Naive thymus-derived CD4-positive, alpha-beta T cell (primary cell): ENCODE measurements at regions not wholly inside any gene's neighbourhood (a gene's known extent, or its start where the extent isn't known, plus 50 kb on each side); places are given as distances from the start of the nearest gene placed in this dataset.
"Not testable (repeated sequence)": the region's sequence is repeated elsewhere in the genome, so short reads cannot be mapped to it uniquely, and the experiment has no call there.

ENCODE experiments used
- ATAC-seq: fragments of 150-1000 bp; cut with Tn5 transposase; 2 replicates; pipeline ENCODE4 v1.10.0; 2021; ENCODE audit warnings: mild to moderate bottlenecking, moderate library complexity
- CTCF ChIA-PET: fragments of 350-600 bp; sonication (Branson Sonifier 250); formaldehyde crosslinking; loops from one replicate; lab custom pipeline; 2021; ENCODE audit warnings: antibody characterized with exemption; lab: Charles Lee
- POLR2A ChIA-PET: fragments of 350-600 bp; sonication (Branson Sonifier 250); formaldehyde crosslinking; loops from one replicate; lab custom pipeline; 2021; ENCODE audit warnings: antibody characterized with exemption, inconsistent platforms; lab: Charles Lee
- DNase-seq, 9 donors: peaks; one replicate each; pipeline versions ENCODE4 v3.0.0 to v3.0.0-alpha.2; 2020 to 2022; ENCODE audit warnings: mixed read lengths in 1 of 9
- H3K27ac ChIP-seq: one replicate; pipeline ENCODE4 v1.7.0; 2013; ENCODE audit warnings: mild to moderate bottlenecking, low read depth, low read length, moderate library complexity
- H3K27me3 ChIP-seq, 2 donors: one replicate each; pipeline ENCODE4 v1.7.0; 2013; ENCODE audit warnings: low read length in 2 of 2, mild to moderate bottlenecking in 2 of 2, moderate library complexity in 2 of 2; ENCODE audit not compliant: control insufficient read depth in 2 of 2, insufficient read depth in 2 of 2
- H3K36me3 ChIP-seq, 3 experiments: 1 replicate in 2 of 3; 2 replicates in 1 of 3; pipeline ENCODE4 v1.7.0; 2013; ENCODE audit warnings: low read length in 3 of 3, mild to moderate bottlenecking in 3 of 3, moderate library complexity in 1 of 3; ENCODE audit not compliant: insufficient read depth in 3 of 3, control insufficient read depth in 2 of 3
- H3K4me1 ChIP-seq, 2 donors: one replicate each; pipeline ENCODE4 v1.7.0; 2013; ENCODE audit warnings: low read length in 2 of 2, mild to moderate bottlenecking in 2 of 2, moderate library complexity in 1 of 2; ENCODE audit not compliant: control insufficient read depth in 2 of 2, insufficient read depth in 2 of 2
- H3K4me3 ChIP-seq: 2 replicates; pipeline ENCODE4 v1.7.0; 2013; ENCODE audit warnings: mild to moderate bottlenecking, low read length
- H3K9me3 ChIP-seq, 3 experiments: 1 replicate in 2 of 3; 2 replicates in 1 of 3; pipeline ENCODE4 v1.7.0; 2013; ENCODE audit warnings: low read length in 3 of 3; ENCODE audit not compliant: control insufficient read depth in 2 of 3
- H3K27ac Mint-ChIP-seq, 9 donors: one replicate each; pipeline ENCODE4 v1.8.0; 2020 to 2022; ENCODE audit warnings: mixed read lengths in 9 of 9, mild to moderate bottlenecking in 8 of 9, moderate library complexity in 5 of 9, inconsistent platforms in 2 of 9
- H3K27me3 Mint-ChIP-seq, 5 donors: one replicate each; pipeline ENCODE4 v1.8.0; 2021 to 2022; ENCODE audit warnings: mixed read lengths in 5 of 5, mild to moderate bottlenecking in 1 of 5
- H3K36me3 Mint-ChIP-seq, 5 donors: one replicate each; pipeline ENCODE4 v1.8.0; 2020 to 2022; ENCODE audit warnings: mixed read lengths in 5 of 5, mild to moderate bottlenecking in 3 of 5, inconsistent platforms in 1 of 5
- H3K4me1 Mint-ChIP-seq, 7 donors: one replicate each; pipeline ENCODE4 v1.8.0; 2020 to 2022; ENCODE audit warnings: mixed read lengths in 7 of 7, mild to moderate bottlenecking in 3 of 7, inconsistent platforms in 1 of 7
- H3K4me3 Mint-ChIP-seq, 10 donors: one replicate each; pipeline ENCODE4 v1.8.0; 2020 to 2022; ENCODE audit warnings: mild to moderate bottlenecking in 10 of 10, mixed read lengths in 10 of 10, moderate library complexity in 6 of 10, inconsistent platforms in 2 of 10
- H3K9me3 Mint-ChIP-seq, 11 donors: one replicate each; pipeline ENCODE4 v1.8.0; 2020 to 2022; ENCODE audit warnings: mixed read lengths in 11 of 11, mild to moderate bottlenecking in 4 of 11, inconsistent platforms in 1 of 11, moderate library complexity in 1 of 11
- intact Hi-C, 2 donors: fragments of 100-400 bp; cut with micrococcal nuclease; formaldehyde crosslinking; loops; one replicate each; pipeline ENCODE4 v1.15.1; 2023

DNA sequence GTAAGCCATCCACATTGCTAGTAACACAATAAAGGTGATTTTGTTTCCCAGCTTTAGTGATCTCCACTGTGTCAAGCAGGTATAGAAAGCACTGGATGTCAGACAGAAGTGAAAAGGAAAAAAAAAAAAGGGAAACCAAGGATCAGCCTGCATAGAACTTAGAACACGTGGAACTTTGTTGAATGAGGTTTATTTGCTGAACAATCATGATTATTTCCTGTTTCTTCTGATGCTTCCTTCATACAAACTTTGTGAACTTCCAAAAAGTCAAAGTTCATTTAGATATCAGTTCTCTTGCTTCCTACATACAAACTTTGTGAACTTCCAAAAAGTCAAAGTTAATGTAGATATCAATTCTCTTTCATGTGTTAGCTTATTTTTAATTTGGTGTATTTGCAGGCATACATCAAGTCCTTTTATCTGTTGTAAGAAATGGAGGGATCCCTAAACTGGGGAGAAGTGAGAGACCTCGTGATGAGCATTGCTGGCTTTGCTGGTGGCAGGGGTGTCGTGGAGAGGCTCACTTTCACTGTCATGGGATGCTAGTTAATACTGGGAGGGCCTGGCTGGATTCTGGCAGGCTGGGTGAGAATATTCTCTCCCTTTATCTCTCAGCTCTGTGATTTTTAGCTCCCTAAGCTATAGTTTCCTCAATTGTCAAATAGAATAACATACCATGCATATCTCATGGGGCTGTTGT, 298.4 kb downstream of the INHBA start:
- peaks cover 0 to 14% (median 3%) of the 10 kb centered on the region in 11 donors for H3K9me3 Mint-ChIP-seq
- no peaks in the 10 kb centered on the region for H3K36me3 ChIP-seq
- H3K36me3 Mint-ChIP-seq, result no peaks in the 10 kb centered on the region
- H3K4me1 Mint-ChIP-seq, result no peaks in the 10 kb centered on the region
- no peaks in the 10 kb centered on the region for H3K4me1 ChIP-seq
- H3K27me3 Mint-ChIP-seq, result peaks cover 0 to 5% (median 0%) of the 10 kb centered on the region in 5 donors
- POLR2A ChIA-PET, result no interaction called here
- H3K9me3 ChIP-seq, result no peaks in the 10 kb centered on the region
- no peaks in the 10 kb centered on the region for H3K27me3 ChIP-seq
- no peak overlapping the region for H3K27ac ChIP-seq
- no peak overlapping the region for H3K27ac Mint-ChIP-seq
- intact Hi-C loops, result no loop called here
- DNase-seq (no peak), ATAC-seq (no peak)
- H3K4me3 Mint-ChIP-seq, result no peak overlapping the region
- CTCF ChIA-PET, result no interaction called here
- H3K4me3 ChIP-seq, result no peak overlapping the region

DNA sequence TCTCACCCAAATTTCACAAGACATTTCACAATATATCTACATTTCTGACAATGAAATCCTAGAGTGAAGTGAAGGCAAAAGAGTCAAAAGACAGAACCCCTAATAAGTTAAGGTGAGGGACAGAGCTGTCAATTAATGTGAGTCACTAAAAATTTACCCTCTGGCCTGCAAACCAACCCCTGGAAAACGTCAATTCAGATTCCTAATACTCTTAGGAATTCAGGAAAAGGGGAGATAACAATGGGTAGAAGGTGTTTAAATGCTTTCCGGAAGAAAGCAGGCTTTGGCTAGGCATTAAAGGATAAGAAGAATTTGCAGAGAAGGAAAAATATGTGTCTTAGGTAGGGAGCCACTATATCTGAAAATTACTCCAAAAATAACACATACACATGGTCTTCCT, 299.6 kb downstream of the INHBA start:
- Histone ChIP-seq H3K9me3 (no peaks in the 10 kb centered on the region), H3K27me3 (no peaks in the 10 kb centered on the region), H3K27ac (no peak overlapping the region), H3K4me3 (no peak overlapping the region), H3K36me3 (no peaks in the 10 kb centered on the region), H3K4me1 (no peaks in the 10 kb centered on the region)
- DNase-seq (no peak), ATAC-seq (no peak)
- Mint-ChIP-seq H3K9me3 (peaks cover 0 to 16% (median 4%) of the 10 kb centered on the region in 11 donors), H3K4me3 (no peak overlapping the region), H3K4me1 (no peaks in the 10 kb centered on the region), H3K27me3 (peaks cover 0 to 5% (median 0%) of the 10 kb centered on the region in 5 donors), H3K36me3 (no peaks in the 10 kb centered on the region), H3K27ac (no peak overlapping the region)
- ChIA-PET POLR2A (no interaction called here), CTCF (no interaction called here)
- intact Hi-C loops, result no loop called here

DNA sequence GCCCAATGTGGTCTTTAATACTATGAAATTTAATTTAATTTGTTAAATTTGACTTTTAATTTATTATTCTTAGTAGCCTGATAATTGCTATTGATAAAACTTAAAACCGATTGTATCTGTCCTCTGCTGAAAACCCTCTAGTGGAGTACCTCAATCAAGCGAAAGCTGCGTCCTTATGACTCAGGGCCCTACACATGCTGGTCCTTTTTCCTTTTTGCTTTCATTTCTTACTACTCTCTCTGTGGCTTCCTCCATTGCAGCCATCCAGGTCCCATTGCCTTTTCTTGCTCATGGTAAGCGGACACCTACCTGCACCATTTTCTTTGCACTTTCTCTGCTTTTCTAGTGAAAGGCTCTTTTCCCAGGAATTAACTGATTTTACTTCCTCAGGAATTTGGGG, 301.1 kb downstream of the INHBA start:
- H3K4me3 ChIP-seq, result no peak overlapping the region
- ChIA-PET CTCF (no interaction called here), POLR2A (no interaction called here)
- no peaks in the 10 kb centered on the region for H3K36me3 ChIP-seq
- ATAC-seq (no peak), DNase-seq (no peak)
- no peaks in the 10 kb centered on the region for H3K4me1 ChIP-seq
- Mint-ChIP-seq H3K27me3 (peaks cover 0 to 5% (median 0%) of the 10 kb centered on the region in 5 donors), H3K27ac (no peak overlapping the region), H3K4me3 (no peak overlapping the region), H3K4me1 (no peaks in the 10 kb centered on the region), H3K9me3 (peaks cover 0 to 16% (median 6%) of the 10 kb centered on the region in 11 donors), H3K36me3 (no peaks in the 10 kb centered on the region)
- no peak overlapping the region for H3K27ac ChIP-seq
- intact Hi-C loops, result no loop called here
- no peaks in the 10 kb centered on the region for H3K27me3 ChIP-seq
- H3K9me3 ChIP-seq, result no peaks in the 10 kb centered on the region

DNA sequence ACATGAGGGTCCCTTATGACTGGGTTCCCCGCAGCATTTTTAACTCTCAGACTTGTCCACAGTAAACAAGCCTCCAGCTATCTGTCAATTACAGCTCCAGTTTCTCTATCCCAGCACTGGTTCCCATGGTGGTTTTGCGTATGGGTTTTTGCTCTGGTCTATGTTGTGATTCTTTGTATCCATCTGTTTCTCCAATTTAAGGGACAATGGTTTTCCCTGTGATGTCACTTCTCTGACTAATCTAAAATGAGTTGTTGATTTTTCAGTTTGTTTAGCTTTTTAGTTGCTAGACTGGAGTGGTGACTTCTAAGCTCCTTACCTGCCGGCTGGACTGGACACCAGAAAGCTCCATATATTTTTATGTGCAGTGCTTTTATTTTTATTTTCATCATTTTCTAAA, 303.7 kb downstream of the INHBA start:
- no peaks in the 10 kb centered on the region for H3K4me1 ChIP-seq
- no peaks in the 10 kb centered on the region for H3K36me3 ChIP-seq
- peaks cover 0 to 5% (median 0%) of the 10 kb centered on the region in 5 donors for H3K27me3 Mint-ChIP-seq
- H3K36me3 Mint-ChIP-seq, result no peaks in the 10 kb centered on the region
- no peak overlapping the region for H3K4me3 ChIP-seq
- H3K9me3 ChIP-seq, result no peaks in the 10 kb centered on the region
- ATAC-seq, result no peak
- intact Hi-C loops, result no loop called here
- no peak overlapping the region for H3K27ac Mint-ChIP-seq
- no peak overlapping the region for H3K27ac ChIP-seq
- ChIA-PET CTCF (interaction anchor here (0.7 kb wide), 1 partner anchor 21 kb away, joined by 4 read pairs; no protein-coding TSS in a partner anchor), POLR2A (no interaction called here)
- H3K4me3 Mint-ChIP-seq, result no peak overlapping the region
- no peak for DNase-seq
- peaks cover 0 to 26% (median 5%) of the 10 kb centered on the region in 11 donors for H3K9me3 Mint-ChIP-seq
- no peaks in the 10 kb centered on the region for H3K27me3 ChIP-seq
- H3K4me1 Mint-ChIP-seq, result no peaks in the 10 kb centered on the region

DNA sequence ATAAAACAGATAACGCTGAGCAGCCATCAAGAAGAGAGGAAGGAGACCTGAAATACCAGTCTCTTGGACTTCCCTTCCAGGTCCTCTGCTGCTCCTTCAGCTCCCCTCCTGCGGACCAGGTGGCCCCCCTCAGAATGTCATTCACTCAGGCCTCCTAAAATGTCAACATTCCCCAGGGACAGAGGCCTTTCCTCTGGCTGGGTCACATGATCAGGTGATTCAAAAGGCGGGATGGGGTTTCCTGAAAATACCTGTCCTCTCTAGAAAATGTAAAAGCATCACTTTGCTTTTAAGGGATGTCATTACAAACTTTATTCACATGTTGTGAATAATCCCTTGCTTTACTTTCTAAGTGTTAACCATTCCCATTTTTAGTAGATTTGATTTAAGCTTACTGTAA, 311.1 kb downstream of the INHBA start:
- Mint-ChIP-seq H3K9me3 (peaks cover 0 to 14% (median 2%) of the 10 kb centered on the region in 11 donors), H3K27ac (no peak overlapping the region), H3K4me3 (no peak overlapping the region), H3K36me3 (no peaks in the 10 kb centered on the region), H3K27me3 (no peaks in the 10 kb centered on the region), H3K4me1 (no peaks in the 10 kb centered on the region)
- H3K27ac ChIP-seq, result no peak overlapping the region
- no peaks in the 10 kb centered on the region for H3K4me1 ChIP-seq
- H3K4me3 ChIP-seq, result no peak overlapping the region
- H3K36me3 ChIP-seq, result no peaks in the 10 kb centered on the region
- intact Hi-C loops, result no loop called here
- no peaks in the 10 kb centered on the region for H3K27me3 ChIP-seq
- CTCF ChIA-PET, result no interaction called here
- H3K9me3 ChIP-seq, result no peaks in the 10 kb centered on the region
- DNase-seq (no peak), ATAC-seq (no peak)
- POLR2A ChIA-PET, result no interaction called here

DNA sequence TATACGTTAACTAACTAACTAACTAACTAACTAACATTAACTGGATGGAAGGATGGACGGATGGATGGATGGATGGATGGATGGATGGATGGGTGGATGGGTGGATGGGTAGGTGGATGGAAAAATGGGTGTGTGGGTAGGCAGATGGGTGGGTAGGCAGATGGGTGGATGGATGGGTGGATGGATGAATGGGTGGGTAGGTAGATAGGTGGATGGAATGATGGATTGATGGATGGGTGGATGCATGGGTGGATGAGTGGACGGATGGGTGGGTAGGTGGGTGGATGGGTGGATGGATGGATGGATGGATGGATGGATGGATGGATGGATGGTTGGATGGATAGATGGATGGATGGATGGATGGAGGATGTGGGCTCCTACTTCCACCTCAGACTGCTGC, 314.0 kb downstream of the INHBA start:
- H3K4me3 Mint-ChIP-seq, intact Hi-C loops: not testable (repeated sequence)

DNA sequence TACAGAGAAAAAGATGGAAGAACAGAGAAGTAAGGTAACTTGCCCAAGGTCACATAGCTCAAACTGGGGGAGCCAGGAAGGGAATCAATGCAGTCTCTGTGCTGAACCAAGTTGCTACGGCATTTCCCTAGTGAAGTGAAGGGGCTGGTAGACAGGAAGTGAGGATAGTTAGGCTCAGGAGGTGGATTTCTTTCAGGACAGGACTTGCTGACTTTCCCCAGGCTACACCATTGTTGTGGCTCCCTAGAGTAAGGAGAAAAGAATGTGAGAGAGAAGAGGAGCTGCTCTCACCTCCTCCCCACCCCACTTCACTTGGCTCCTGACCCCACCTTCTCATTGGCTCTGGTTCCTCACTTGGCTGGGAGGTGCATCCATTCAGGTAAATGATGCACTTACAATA, 316.9 kb downstream of the INHBA start:
- Mint-ChIP-seq H3K4me1 (peaks cover 0 to 2% (median 0%) of the 10 kb centered on the region in 7 donors), H3K36me3 (no peaks in the 10 kb centered on the region), H3K4me3 (no peak overlapping the region), H3K9me3 (peaks cover 0 to 11% (median 2%) of the 10 kb centered on the region in 11 donors), H3K27ac (no peak overlapping the region), H3K27me3 (no peaks in the 10 kb centered on the region)
- ChIA-PET POLR2A (no interaction called here), CTCF (no interaction called here)
- intact Hi-C loops, result no loop called here
- no peaks in the 10 kb centered on the region for H3K27me3 ChIP-seq
- no peak for DNase-seq
- no peaks in the 10 kb centered on the region for H3K9me3 ChIP-seq
- H3K27ac ChIP-seq, result no peak overlapping the region
- no peaks in the 10 kb centered on the region for H3K4me1 ChIP-seq
- H3K36me3 ChIP-seq, result no peaks in the 10 kb centered on the region
- ATAC-seq, result no peak
- H3K4me3 ChIP-seq, result no peak overlapping the region

More for the DNA sequence above, 314.0 kb downstream of the INHBA start:
- H3K9me3 ChIP-seq, ATAC-seq, DNase-seq, H3K27ac ChIP-seq, POLR2A ChIA-PET, H3K4me1 ChIP-seq, H3K4me3 ChIP-seq, H3K4me1 Mint-ChIP-seq, CTCF ChIA-PET, H3K27me3 Mint-ChIP-seq, H3K36me3 ChIP-seq, H3K27me3 ChIP-seq, H3K27ac Mint-ChIP-seq, H3K36me3 Mint-ChIP-seq: not testable (repeated sequence)
- peaks cover 0 to 11% (median 1%) of the 10 kb centered on the region in 11 donors for H3K9me3 Mint-ChIP-seq
